NCI-H1105 (cell line): ENCODE measurements at regions not wholly inside any gene's neighbourhood (a gene's known extent, or its start where the extent isn't known, plus 50 kb on each side); places are given as distances from the start of the nearest gene placed in this dataset.

Source experiments
- DNase-seq: peaks from one replicate; lab custom pipeline; 2025; lab: John Stamatoyannopoulos, UW

GRCh38 chr18:59963229-59963628 is 63.4 kb downstream of the PMAIP1 start:
- no peak for DNase-seq

- no peak for DNase-seq
These were observed 61.3 kb downstream of the PMAIP1 start for GRCh38 chr18:59961070-59961469.

GRCh38 chr18:59960272-59960671 is 60.5 kb downstream of the PMAIP1 start:
- DNase-seq = no peak

GRCh38 chr18:59959606-59960005 is 59.8 kb downstream of the PMAIP1 start:
- DNase-seq = no peak

GRCh38 chr18:59959073-59959472 is 59.3 kb downstream of the PMAIP1 start:
- no peak for DNase-seq

GRCh38 chr18:59957957-59958356 is 58.2 kb downstream of the PMAIP1 start:
- DNase-seq = peak; percentile 98

- DNase-seq = no peak
These were observed 55.0 kb downstream of the PMAIP1 start for GRCh38 chr18:59954755-59955156.

GRCh38 chr18:59954241-59954640 is 54.4 kb downstream of the PMAIP1 start:
- no peak for DNase-seq
